ENCODE measurements at regions not wholly inside any gene's neighbourhood (a gene's known extent, or its start where the extent isn't known, plus 50 kb on each side); places are given as distances from the start of the nearest gene placed in this dataset.
"Not testable (repeated sequence)": the region's sequence is repeated elsewhere in the genome, so short reads cannot be mapped to it uniquely, and the experiment has no call there.

GRCh38 chr6:141395443-141396008, 737.2 kb upstream of the GJE1 start:
- no peak for DNase-seq (ENCODE audit: low read depth, low spot score)

- no peak for DNase-seq (ENCODE audit: low read depth, low spot score)
Measured at GRCh38 chr6:141394565-141395051, 738.1 kb upstream of the GJE1 start.

- no peak for DNase-seq (ENCODE audit: low read depth, low spot score)
Measured at GRCh38 chr6:141394125-141394536, 738.6 kb upstream of the GJE1 start.

- no peak for DNase-seq (ENCODE audit: low read depth, low spot score)
Measured at GRCh38 chr6:141393405-141394124, 739.2 kb upstream of the GJE1 start.

GRCh38 chr6:141391135-141391534, 741.6 kb upstream of the GJE1 start:
- not testable (repeated sequence) for DNase-seq (ENCODE audit: low read depth, low spot score)

- no peak for DNase-seq (ENCODE audit: low read depth, low spot score)
Measured at GRCh38 chr6:141388666-141389065, 744.1 kb upstream of the GJE1 start.

- no peak for DNase-seq (ENCODE audit: low read depth, low spot score)
Measured at GRCh38 chr6:141370438-141370837, 762.3 kb upstream of the GJE1 start.

GRCh38 chr6:141366796-141367195, 765.9 kb upstream of the GJE1 start:
- DNase-seq (ENCODE audit: low read depth, low spot score): not testable (repeated sequence)

GRCh38 chr6:141364694-141365093, 768.0 kb upstream of the GJE1 start:
- DNase-seq (ENCODE audit: low read depth, low spot score): no peak

- no peak for DNase-seq (ENCODE audit: low read depth, low spot score)
Measured at GRCh38 chr6:141364232-141364631, 768.5 kb upstream of the GJE1 start.

- no peak for DNase-seq (ENCODE audit: low read depth, low spot score)
Measured at GRCh38 chr6:141361559-141361958, 771.2 kb upstream of the GJE1 start.

GRCh38 chr6:141359953-141360352, 772.8 kb upstream of the GJE1 start:
- no peak for DNase-seq (ENCODE audit: low read depth, low spot score)

- no peak for DNase-seq (ENCODE audit: low read depth, low spot score)
Measured at GRCh38 chr6:141354191-141354955, 778.4 kb upstream of the GJE1 start.

GRCh38 chr6:141351721-141352120, 781.0 kb upstream of the GJE1 start:
- DNase-seq (ENCODE audit: low read depth, low spot score): no peak

GRCh38 chr6:141349710-141350109, 783.0 kb upstream of the GJE1 start:
- DNase-seq (ENCODE audit: low read depth, low spot score): no peak

- no peak for DNase-seq (ENCODE audit: low read depth, low spot score)
Measured at GRCh38 chr6:141347906-141348492, 784.7 kb upstream of the GJE1 start.

- DNase-seq (ENCODE audit: low read depth, low spot score): no peak
Measured at GRCh38 chr6:141347086-141347485, 785.6 kb upstream of the GJE1 start.

GRCh38 chr6:141346535-141346934, 786.2 kb upstream of the GJE1 start:
- DNase-seq (ENCODE audit: low read depth, low spot score): no peak

GRCh38 chr6:141337191-141337590, 795.5 kb upstream of the GJE1 start:
- DNase-seq (ENCODE audit: low read depth, low spot score): no peak

- no peak for DNase-seq (ENCODE audit: low read depth, low spot score)
Measured at GRCh38 chr6:141335477-141336273, 797.0 kb upstream of the GJE1 start.

GRCh38 chr6:141326925-141327324, 805.8 kb upstream of the GJE1 start:
- no peak for DNase-seq (ENCODE audit: low read depth, low spot score)
